Naive thymus-derived CD4-positive, alpha-beta T cell (primary cell): ENCODE measurements at regions not wholly inside any gene's neighbourhood (a gene's known extent, or its start where the extent isn't known, plus 50 kb on each side); places are given as distances from the start of the nearest gene placed in this dataset.

Source experiments
- ATAC-seq: fragments of 150-1000 bp; cut with Tn5 transposase; 2 replicates; pipeline ENCODE4 v1.10.0; 2021; ENCODE audit warnings: mild to moderate bottlenecking, moderate library complexity
- CTCF ChIA-PET: fragments of 350-600 bp; sonication (Branson Sonifier 250); formaldehyde crosslinking; loops from one replicate; lab custom pipeline; 2021; ENCODE audit warnings: antibody characterized with exemption; lab: Charles Lee
- POLR2A ChIA-PET: fragments of 350-600 bp; sonication (Branson Sonifier 250); formaldehyde crosslinking; loops from one replicate; lab custom pipeline; 2021; ENCODE audit warnings: antibody characterized with exemption, inconsistent platforms; lab: Charles Lee
- DNase-seq, 9 donors: peaks; one replicate each; pipeline versions ENCODE4 v3.0.0 to v3.0.0-alpha.2; 2020 to 2022; ENCODE audit warnings: mixed read lengths in 1 of 9
- H3K27ac ChIP-seq: one replicate; pipeline ENCODE4 v1.7.0; 2013; ENCODE audit warnings: mild to moderate bottlenecking, low read depth, low read length, moderate library complexity
- H3K27me3 ChIP-seq, 2 donors: one replicate each; pipeline ENCODE4 v1.7.0; 2013; ENCODE audit warnings: low read length in 2 of 2, mild to moderate bottlenecking in 2 of 2, moderate library complexity in 2 of 2; ENCODE audit not compliant: control insufficient read depth in 2 of 2, insufficient read depth in 2 of 2
- H3K36me3 ChIP-seq, 3 experiments: 1 replicate in 2 of 3; 2 replicates in 1 of 3; pipeline ENCODE4 v1.7.0; 2013; ENCODE audit warnings: low read length in 3 of 3, mild to moderate bottlenecking in 3 of 3, moderate library complexity in 1 of 3; ENCODE audit not compliant: insufficient read depth in 3 of 3, control insufficient read depth in 2 of 3
- H3K4me1 ChIP-seq, 2 donors: one replicate each; pipeline ENCODE4 v1.7.0; 2013; ENCODE audit warnings: low read length in 2 of 2, mild to moderate bottlenecking in 2 of 2, moderate library complexity in 1 of 2; ENCODE audit not compliant: control insufficient read depth in 2 of 2, insufficient read depth in 2 of 2
- H3K4me3 ChIP-seq: 2 replicates; pipeline ENCODE4 v1.7.0; 2013; ENCODE audit warnings: mild to moderate bottlenecking, low read length
- H3K9me3 ChIP-seq, 3 experiments: 1 replicate in 2 of 3; 2 replicates in 1 of 3; pipeline ENCODE4 v1.7.0; 2013; ENCODE audit warnings: low read length in 3 of 3; ENCODE audit not compliant: control insufficient read depth in 2 of 3
- H3K27ac Mint-ChIP-seq, 9 donors: one replicate each; pipeline ENCODE4 v1.8.0; 2020 to 2022; ENCODE audit warnings: mixed read lengths in 9 of 9, mild to moderate bottlenecking in 8 of 9, moderate library complexity in 5 of 9, inconsistent platforms in 2 of 9
- H3K27me3 Mint-ChIP-seq, 5 donors: one replicate each; pipeline ENCODE4 v1.8.0; 2021 to 2022; ENCODE audit warnings: mixed read lengths in 5 of 5, mild to moderate bottlenecking in 1 of 5
- H3K36me3 Mint-ChIP-seq, 5 donors: one replicate each; pipeline ENCODE4 v1.8.0; 2020 to 2022; ENCODE audit warnings: mixed read lengths in 5 of 5, mild to moderate bottlenecking in 3 of 5, inconsistent platforms in 1 of 5
- H3K4me1 Mint-ChIP-seq, 7 donors: one replicate each; pipeline ENCODE4 v1.8.0; 2020 to 2022; ENCODE audit warnings: mixed read lengths in 7 of 7, mild to moderate bottlenecking in 3 of 7, inconsistent platforms in 1 of 7
- H3K4me3 Mint-ChIP-seq, 10 donors: one replicate each; pipeline ENCODE4 v1.8.0; 2020 to 2022; ENCODE audit warnings: mild to moderate bottlenecking in 10 of 10, mixed read lengths in 10 of 10, moderate library complexity in 6 of 10, inconsistent platforms in 2 of 10
- H3K9me3 Mint-ChIP-seq, 11 donors: one replicate each; pipeline ENCODE4 v1.8.0; 2020 to 2022; ENCODE audit warnings: mixed read lengths in 11 of 11, mild to moderate bottlenecking in 4 of 11, inconsistent platforms in 1 of 11, moderate library complexity in 1 of 11
- intact Hi-C, 2 donors: fragments of 100-400 bp; cut with micrococcal nuclease; formaldehyde crosslinking; loops; one replicate each; pipeline ENCODE4 v1.15.1; 2023

- no peak for ATAC-seq
- Histone ChIP-seq H3K4me1 (no peaks in the 10 kb centered on the region), H3K27me3 (no peaks in the 10 kb centered on the region), H3K36me3 (no peaks in the 10 kb centered on the region), H3K9me3 (no peaks in the 10 kb centered on the region), H3K4me3 (no peak overlapping the region), H3K27ac (no peak overlapping the region)
- intact Hi-C loops = no loop called here
- no peaks in the 10 kb centered on the region for H3K4me1 Mint-ChIP-seq
- no peak for DNase-seq
- ChIA-PET POLR2A (no interaction called here), CTCF (no interaction called here)
- no peaks in the 10 kb centered on the region for H3K27me3 Mint-ChIP-seq
- H3K4me3 Mint-ChIP-seq = no peak overlapping the region
- H3K36me3 Mint-ChIP-seq = no peaks in the 10 kb centered on the region
- peaks cover 2 to 21% (median 10%) of the 10 kb centered on the region in 11 donors for H3K9me3 Mint-ChIP-seq
- no peak overlapping the region for H3K27ac Mint-ChIP-seq
Measured at GRCh38 chr4:135382280-135382959, 1180.8 kb upstream of the PABPC4L start.

GRCh38 chr4:135372131-135372530 is 1170.5 kb upstream of the PABPC4L start:
- no peak overlapping the region for H3K4me3 ChIP-seq
- H3K27ac Mint-ChIP-seq = no peak overlapping the region
- no peak overlapping the region for H3K4me3 Mint-ChIP-seq
- H3K9me3 Mint-ChIP-seq = peaks cover 0 to 31% (median 9%) of the 10 kb centered on the region in 11 donors
- no peaks in the 10 kb centered on the region for H3K9me3 ChIP-seq
- H3K27ac ChIP-seq = no peak overlapping the region
- CTCF ChIA-PET = no interaction called here
- DNase-seq (no peak), ATAC-seq (no peak)
- no peaks in the 10 kb centered on the region for H3K27me3 Mint-ChIP-seq
- H3K36me3 ChIP-seq = no peaks in the 10 kb centered on the region
- POLR2A ChIA-PET = no interaction called here
- H3K36me3 Mint-ChIP-seq = no peaks in the 10 kb centered on the region
- H3K4me1 ChIP-seq = no peaks in the 10 kb centered on the region
- no peaks in the 10 kb centered on the region for H3K4me1 Mint-ChIP-seq
- no peaks in the 10 kb centered on the region for H3K27me3 ChIP-seq
- intact Hi-C loops = loop anchor here in 1 of 2 donors (10.0 kb wide), 1 partner anchor 1493 kb away; no protein-coding TSS in a partner anchor

GRCh38 chr4:135371137-135371536 is 1169.5 kb upstream of the PABPC4L start:
- Histone ChIP-seq H3K4me3 (no peak overlapping the region), H3K4me1 (no peaks in the 10 kb centered on the region), H3K9me3 (no peaks in the 10 kb centered on the region), H3K27ac (no peak overlapping the region), H3K27me3 (no peaks in the 10 kb centered on the region), H3K36me3 (no peaks in the 10 kb centered on the region)
- Mint-ChIP-seq H3K27ac (no peak overlapping the region), H3K4me1 (no peaks in the 10 kb centered on the region), H3K27me3 (no peaks in the 10 kb centered on the region), H3K36me3 (no peaks in the 10 kb centered on the region), H3K4me3 (no peak overlapping the region), H3K9me3 (peaks cover 0 to 26% (median 5%) of the 10 kb centered on the region in 11 donors)
- POLR2A ChIA-PET = no interaction called here
- intact Hi-C loops = loop anchor here in 1 of 2 donors (10.0 kb wide), 1 partner anchor 1494 kb away; no protein-coding TSS in a partner anchor
- DNase-seq (no peak), ATAC-seq (no peak)
- CTCF ChIA-PET = no interaction called here

- H3K36me3 ChIP-seq = no peaks in the 10 kb centered on the region
- no peaks in the 10 kb centered on the region for H3K4me1 Mint-ChIP-seq
- no peaks in the 10 kb centered on the region for H3K27me3 ChIP-seq
- H3K4me1 ChIP-seq = no peaks in the 10 kb centered on the region
- ChIA-PET POLR2A (no interaction called here), CTCF (no interaction called here)
- no peak for DNase-seq
- no peak for ATAC-seq
- H3K9me3 ChIP-seq = no peaks in the 10 kb centered on the region
- peaks cover 0 to 23% (median 4%) of the 10 kb centered on the region in 11 donors for H3K9me3 Mint-ChIP-seq
- H3K27ac Mint-ChIP-seq = peak overlapping the region in 1 of 9 donors; percentile 42
- no peaks in the 10 kb centered on the region for H3K27me3 Mint-ChIP-seq
- intact Hi-C loops = no loop called here
- H3K36me3 Mint-ChIP-seq = no peaks in the 10 kb centered on the region
- no peak overlapping the region for H3K4me3 ChIP-seq
- no peak overlapping the region for H3K27ac ChIP-seq
- H3K4me3 Mint-ChIP-seq = no peak overlapping the region
Measured at GRCh38 chr4:135368831-135369230, 1167.2 kb upstream of the PABPC4L start.

GRCh38 chr4:135365065-135365464 is 1163.5 kb upstream of the PABPC4L start:
- no peak overlapping the region for H3K4me3 ChIP-seq
- H3K4me1 ChIP-seq = no peaks in the 10 kb centered on the region
- ChIA-PET CTCF (no interaction called here), POLR2A (no interaction called here)
- Mint-ChIP-seq H3K9me3 (peaks cover 0 to 10% (median 0%) of the 10 kb centered on the region in 11 donors), H3K27ac (no peak overlapping the region), H3K36me3 (no peaks in the 10 kb centered on the region), H3K4me1 (no peaks in the 10 kb centered on the region), H3K4me3 (no peak overlapping the region), H3K27me3 (no peaks in the 10 kb centered on the region)
- H3K36me3 ChIP-seq = no peaks in the 10 kb centered on the region
- no peaks in the 10 kb centered on the region for H3K27me3 ChIP-seq
- H3K27ac ChIP-seq = no peak overlapping the region
- intact Hi-C loops = no loop called here
- H3K9me3 ChIP-seq = no peaks in the 10 kb centered on the region
- no peak for DNase-seq
- no peak for ATAC-seq

GRCh38 chr4:135359128-135359527 is 1157.5 kb upstream of the PABPC4L start:
- Histone ChIP-seq H3K4me3 (no peak overlapping the region), H3K27me3 (no peaks in the 10 kb centered on the region), H3K4me1 (no peaks in the 10 kb centered on the region), H3K36me3 (no peaks in the 10 kb centered on the region), H3K27ac (no peak overlapping the region), H3K9me3 (no peaks in the 10 kb centered on the region)
- DNase-seq (no peak), ATAC-seq (no peak)
- no peaks in the 10 kb centered on the region for H3K36me3 Mint-ChIP-seq
- intact Hi-C loops = no loop called here
- peaks cover 0 to 9% (median 1%) of the 10 kb centered on the region in 11 donors for H3K9me3 Mint-ChIP-seq
- H3K27me3 Mint-ChIP-seq = no peaks in the 10 kb centered on the region
- ChIA-PET CTCF (no interaction called here), POLR2A (no interaction called here)
- H3K27ac Mint-ChIP-seq = no peak overlapping the region
- no peak overlapping the region for H3K4me3 Mint-ChIP-seq
- no peaks in the 10 kb centered on the region for H3K4me1 Mint-ChIP-seq

- Mint-ChIP-seq H3K36me3 (no peaks in the 10 kb centered on the region), H3K4me1 (no peaks in the 10 kb centered on the region), H3K27me3 (no peaks in the 10 kb centered on the region), H3K9me3 (peaks cover 0 to 6% (median 0%) of the 10 kb centered on the region in 11 donors), H3K4me3 (no peak overlapping the region), H3K27ac (no peak overlapping the region)
- ATAC-seq (no peak), DNase-seq (no peak)
- H3K4me1 ChIP-seq = no peaks in the 10 kb centered on the region
- H3K27me3 ChIP-seq = no peaks in the 10 kb centered on the region
- no peaks in the 10 kb centered on the region for H3K9me3 ChIP-seq
- no peaks in the 10 kb centered on the region for H3K36me3 ChIP-seq
- no peak overlapping the region for H3K4me3 ChIP-seq
- H3K27ac ChIP-seq = no peak overlapping the region
- intact Hi-C loops = no loop called here
- ChIA-PET POLR2A (no interaction called here), CTCF (no interaction called here)
Measured at GRCh38 chr4:135357091-135357490, 1155.5 kb upstream of the PABPC4L start.
